Calu3 (cell line): ENCODE measurements at regions not wholly inside any gene's neighbourhood (a gene's known extent, or its start where the extent isn't known, plus 50 kb on each side); places are given as distances from the start of the nearest gene placed in this dataset.

Experiments
- BruUV-seq: library from RNA; stranded (reverse); fragments of 400-500 nt; replicated peaks from 2 replicates; lab custom pipeline; 2021; lab: Mats Ljungman, UMichigan
- CTCF ChIA-PET: fragments of 300-600 bp; sonication (Branson Sonifier 250); formaldehyde crosslinking; loops from one replicate; lab custom pipeline; 2022; ENCODE audit warnings: antibody characterized with exemption; lab: Charles Lee
- DNase-seq: peaks from one replicate; pipeline ENCODE4 v3.0.0; 2022
- H3K27ac Mint-ChIP-seq: one replicate; pipeline ENCODE4 v1.8.0; 2022; ENCODE audit warnings: mixed read lengths; ENCODE audit not compliant: unreplicated experiment
- H3K27me3 Mint-ChIP-seq: one replicate; pipeline ENCODE4 v1.8.0; 2022; ENCODE audit warnings: mixed read lengths; ENCODE audit not compliant: unreplicated experiment
- H3K36me3 Mint-ChIP-seq: one replicate; pipeline ENCODE4 v1.8.0; 2022; ENCODE audit warnings: mild to moderate bottlenecking, moderate library complexity, mixed read lengths; ENCODE audit not compliant: insufficient read depth, unreplicated experiment
- H3K4me1 Mint-ChIP-seq: one replicate; pipeline ENCODE4 v1.8.0; 2022; ENCODE audit warnings: mild to moderate bottlenecking, low read depth, mixed read lengths; ENCODE audit not compliant: unreplicated experiment
- H3K4me3 Mint-ChIP-seq: one replicate; pipeline ENCODE4 v1.8.0; 2022; ENCODE audit warnings: mild to moderate bottlenecking, low read depth, moderate library complexity, mixed read lengths; ENCODE audit not compliant: unreplicated experiment
- H3K9me3 Mint-ChIP-seq: one replicate; pipeline ENCODE4 v1.8.0; 2022; ENCODE audit warnings: low read depth, mixed read lengths; ENCODE audit not compliant: unreplicated experiment
- intact Hi-C: fragments of 100-400 bp; cut with micrococcal nuclease; formaldehyde crosslinking; loops from one replicate; pipeline ENCODE4 v1.10.0; 2022; ENCODE audit not compliant: unreplicated experiment
- TF ChIP-seq, protein P1 (sequence below): fragments of 200-600 bp; IDR thresholded peaks from one replicate; pipeline ENCODE4 v1.8.0; 2022; ENCODE audit warnings: antibody characterized with exemption; ENCODE audit not compliant: unreplicated experiment

DNA sequence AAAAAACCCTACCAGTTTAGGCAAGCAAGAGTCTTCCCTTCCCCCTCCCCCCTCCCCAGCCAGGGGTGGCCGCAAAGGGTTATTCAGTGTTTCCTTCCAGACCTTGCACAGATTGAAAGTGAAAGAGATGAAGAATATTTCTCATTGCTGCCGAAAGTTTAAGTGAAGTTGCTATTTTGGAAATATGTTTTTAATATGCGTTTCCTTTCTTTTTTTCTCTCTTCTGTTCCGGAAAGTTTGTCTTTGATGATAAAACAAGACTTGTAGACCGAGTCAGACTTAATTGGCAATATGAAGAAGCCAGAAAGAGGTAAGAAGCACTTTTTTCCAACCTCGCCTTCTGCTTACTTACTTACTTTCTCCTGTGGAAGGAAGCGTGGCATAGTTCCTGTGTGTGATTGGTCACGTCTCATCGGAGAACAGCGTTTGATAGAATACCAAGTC lies 58.5 kb upstream of the CLCN4 start:
- CTCF ChIA-PET = no interaction called here
- Mint-ChIP-seq H3K9me3 (no peaks in the 10 kb centered on the region), H3K4me3 (no peak overlapping the region), H3K27me3 (no peaks in the 10 kb centered on the region), H3K36me3 (peaks cover 23% of the 10 kb centered on the region), H3K4me1 (peaks cover 13% of the 10 kb centered on the region), H3K27ac (no peak overlapping the region)
- intact Hi-C loops = no loop called here
- no TSS peak for BruUV-seq
- TF ChIP-seq, protein P1, sequence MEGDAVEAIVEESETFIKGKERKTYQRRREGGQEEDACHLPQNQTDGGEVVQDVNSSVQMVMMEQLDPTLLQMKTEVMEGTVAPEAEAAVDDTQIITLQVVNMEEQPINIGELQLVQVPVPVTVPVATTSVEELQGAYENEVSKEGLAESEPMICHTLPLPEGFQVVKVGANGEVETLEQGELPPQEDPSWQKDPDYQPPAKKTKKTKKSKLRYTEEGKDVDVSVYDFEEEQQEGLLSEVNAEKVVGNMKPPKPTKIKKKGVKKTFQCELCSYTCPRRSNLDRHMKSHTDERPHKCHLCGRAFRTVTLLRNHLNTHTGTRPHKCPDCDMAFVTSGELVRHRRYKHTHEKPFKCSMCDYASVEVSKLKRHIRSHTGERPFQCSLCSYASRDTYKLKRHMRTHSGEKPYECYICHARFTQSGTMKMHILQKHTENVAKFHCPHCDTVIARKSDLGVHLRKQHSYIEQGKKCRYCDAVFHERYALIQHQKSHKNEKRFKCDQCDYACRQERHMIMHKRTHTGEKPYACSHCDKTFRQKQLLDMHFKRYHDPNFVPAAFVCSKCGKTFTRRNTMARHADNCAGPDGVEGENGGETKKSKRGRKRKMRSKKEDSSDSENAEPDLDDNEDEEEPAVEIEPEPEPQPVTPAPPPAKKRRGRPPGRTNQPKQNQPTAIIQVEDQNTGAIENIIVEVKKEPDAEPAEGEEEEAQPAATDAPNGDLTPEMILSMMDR = no peak
- DNase-seq = no peak

DNA sequence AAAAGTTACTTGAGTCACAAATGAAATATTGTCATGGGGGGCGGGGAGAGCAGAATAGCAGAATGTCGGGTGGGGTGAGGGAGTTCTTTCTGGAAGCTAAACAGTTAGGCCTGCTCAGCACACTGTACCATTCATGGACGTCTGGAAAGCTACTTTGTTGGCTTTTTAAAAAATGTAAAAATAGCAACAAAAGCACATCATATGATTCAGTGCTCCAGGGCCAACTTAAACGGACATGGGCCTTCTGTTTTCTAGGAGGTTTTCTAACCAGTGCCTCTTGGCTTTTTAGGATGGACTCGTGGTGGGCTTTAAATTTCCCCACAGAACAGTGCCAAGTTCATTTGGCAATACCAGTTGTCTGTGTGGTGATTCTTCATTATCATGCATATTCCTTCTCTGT lies 57.4 kb upstream of the CLCN4 start:
- H3K27ac Mint-ChIP-seq = no peak overlapping the region
- H3K4me3 Mint-ChIP-seq = no peak overlapping the region
- H3K27me3 Mint-ChIP-seq = no peaks in the 10 kb centered on the region
- no TSS peak for BruUV-seq
- H3K36me3 Mint-ChIP-seq = peaks cover 23% of the 10 kb centered on the region
- CTCF ChIA-PET = no interaction called here
- intact Hi-C loops = no loop called here
- H3K4me1 Mint-ChIP-seq = peaks cover 13% of the 10 kb centered on the region
- no peak for DNase-seq
- H3K9me3 Mint-ChIP-seq = no peaks in the 10 kb centered on the region
- TF ChIP-seq, protein P1 = no peak

GRCh38 chrX:10101269-10101668 lies 55.5 kb upstream of the CLCN4 start:
- intact Hi-C loops = no loop called here
- H3K9me3 Mint-ChIP-seq = no peaks in the 10 kb centered on the region
- H3K36me3 Mint-ChIP-seq = peaks cover 23% of the 10 kb centered on the region
- BruUV-seq = no TSS peak
- peaks cover 13% of the 10 kb centered on the region for H3K4me1 Mint-ChIP-seq
- no peak overlapping the region for H3K4me3 Mint-ChIP-seq
- no peak for DNase-seq
- CTCF ChIA-PET = interaction anchor here (1.0 kb wide), 1 partner anchor 19 kb away, joined by 3 read pairs; no protein-coding TSS in a partner anchor
- TF ChIP-seq, protein P1 = no peak
- H3K27ac Mint-ChIP-seq = no peak overlapping the region
- H3K27me3 Mint-ChIP-seq = no peaks in the 10 kb centered on the region

GRCh38 chrX:10102046-10102704 lies 54.6 kb upstream of the CLCN4 start:
- no TSS peak for BruUV-seq

More at GRCh38 chrX:10102046-10102704, 54.6 kb upstream of the CLCN4 start:
- intact Hi-C loops = no loop called here
- TF ChIP-seq, protein P1 = no peak
- Mint-ChIP-seq H3K36me3 (peaks cover 23% of the 10 kb centered on the region), H3K9me3 (no peaks in the 10 kb centered on the region), H3K4me3 (no peak overlapping the region), H3K4me1 (peaks cover 13% of the 10 kb centered on the region), H3K27ac (no peak overlapping the region), H3K27me3 (no peaks in the 10 kb centered on the region)
- DNase-seq = no peak
- CTCF ChIA-PET = no interaction called here
